ENCODE measurements at regions not wholly inside any gene's neighbourhood (a gene's known extent, or its start where the extent isn't known, plus 50 kb on each side); places are given as distances from the start of the nearest gene placed in this dataset.

DNA sequence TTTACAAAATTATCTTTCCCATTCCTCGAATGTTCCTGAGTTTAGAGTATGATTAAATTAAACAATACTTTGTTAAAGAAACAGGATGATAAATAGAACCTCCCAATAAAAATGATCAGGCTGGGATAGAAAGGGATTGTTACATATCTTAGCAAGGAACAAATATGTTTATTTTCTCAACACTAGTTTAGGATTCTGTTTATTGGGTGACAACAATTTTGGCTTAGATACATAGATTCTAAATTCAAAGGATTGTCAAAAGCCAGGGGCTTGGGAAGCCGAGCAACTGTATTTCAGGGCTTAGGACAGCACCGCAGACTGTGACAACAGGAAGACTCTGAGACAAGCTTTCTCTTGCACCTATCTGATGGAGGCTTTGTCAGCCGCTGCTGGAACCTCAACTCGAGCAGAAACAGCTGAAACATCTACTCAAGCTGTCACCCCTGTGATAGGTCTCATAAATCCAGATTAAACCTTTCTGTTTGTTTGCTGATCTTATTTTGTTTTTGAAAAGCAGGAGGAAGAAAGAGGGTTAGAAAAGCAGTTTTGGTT is 562.8 kb upstream of the ZFHX3 start:
- peaks cover 81% of the 10 kb centered on the region for H3K27me3 ChIP-seq (ENCODE audit: insufficient read depth, poor library complexity, severe bottlenecking)
- ATAC-seq (ENCODE audit: low read depth) (no peak), DNase-seq (ENCODE audit: low spot score) (no peak)
- H3K27ac ChIP-seq (ENCODE audit: poor library complexity, severe bottlenecking) = no peak overlapping the region
- no peak overlapping the region for H3K4me3 ChIP-seq (ENCODE audit: severe bottlenecking)
- no peaks in the 10 kb centered on the region for H3K9me3 ChIP-seq (ENCODE audit: severe bottlenecking)
- H3K36me3 ChIP-seq (ENCODE audit: low read depth) = no peaks in the 10 kb centered on the region
- H3K4me1 ChIP-seq (ENCODE audit: insufficient read depth, poor library complexity, severe bottlenecking) = no peaks in the 10 kb centered on the region
- TF ChIP-seq, protein P1, sequence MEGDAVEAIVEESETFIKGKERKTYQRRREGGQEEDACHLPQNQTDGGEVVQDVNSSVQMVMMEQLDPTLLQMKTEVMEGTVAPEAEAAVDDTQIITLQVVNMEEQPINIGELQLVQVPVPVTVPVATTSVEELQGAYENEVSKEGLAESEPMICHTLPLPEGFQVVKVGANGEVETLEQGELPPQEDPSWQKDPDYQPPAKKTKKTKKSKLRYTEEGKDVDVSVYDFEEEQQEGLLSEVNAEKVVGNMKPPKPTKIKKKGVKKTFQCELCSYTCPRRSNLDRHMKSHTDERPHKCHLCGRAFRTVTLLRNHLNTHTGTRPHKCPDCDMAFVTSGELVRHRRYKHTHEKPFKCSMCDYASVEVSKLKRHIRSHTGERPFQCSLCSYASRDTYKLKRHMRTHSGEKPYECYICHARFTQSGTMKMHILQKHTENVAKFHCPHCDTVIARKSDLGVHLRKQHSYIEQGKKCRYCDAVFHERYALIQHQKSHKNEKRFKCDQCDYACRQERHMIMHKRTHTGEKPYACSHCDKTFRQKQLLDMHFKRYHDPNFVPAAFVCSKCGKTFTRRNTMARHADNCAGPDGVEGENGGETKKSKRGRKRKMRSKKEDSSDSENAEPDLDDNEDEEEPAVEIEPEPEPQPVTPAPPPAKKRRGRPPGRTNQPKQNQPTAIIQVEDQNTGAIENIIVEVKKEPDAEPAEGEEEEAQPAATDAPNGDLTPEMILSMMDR (IDR thresholded peaks at IDR 0.05; ENCODE audit: poor library complexity, severe bottlenecking) = no peak

GRCh38 chr16:73610160-73610559 is 562.2 kb upstream of the ZFHX3 start:
- Histone ChIP-seq H3K4me1 (ENCODE audit: insufficient read depth, poor library complexity, severe bottlenecking) (no peaks in the 10 kb centered on the region), H3K9me3 (ENCODE audit: severe bottlenecking) (no peaks in the 10 kb centered on the region), H3K27me3 (ENCODE audit: insufficient read depth, poor library complexity, severe bottlenecking) (peaks cover 75% of the 10 kb centered on the region), H3K4me3 (ENCODE audit: severe bottlenecking) (no peak overlapping the region), H3K36me3 (ENCODE audit: low read depth) (no peaks in the 10 kb centered on the region), H3K27ac (ENCODE audit: poor library complexity, severe bottlenecking) (no peak overlapping the region)
- ATAC-seq (ENCODE audit: low read depth) = no peak
- no peak for DNase-seq (ENCODE audit: low spot score)
- TF ChIP-seq, protein P1 (IDR thresholded peaks at IDR 0.05; ENCODE audit: poor library complexity, severe bottlenecking) = no peak

- H3K9me3 ChIP-seq (ENCODE audit: severe bottlenecking) = no peaks in the 10 kb centered on the region
- no peaks in the 10 kb centered on the region for H3K36me3 ChIP-seq (ENCODE audit: low read depth)
- ATAC-seq (ENCODE audit: low read depth) (no peak), DNase-seq (ENCODE audit: low spot score) (no peak)
- H3K4me3 ChIP-seq (ENCODE audit: severe bottlenecking) = no peak overlapping the region
- H3K4me1 ChIP-seq (ENCODE audit: insufficient read depth, poor library complexity, severe bottlenecking) = no peaks in the 10 kb centered on the region
- H3K27ac ChIP-seq (ENCODE audit: poor library complexity, severe bottlenecking) = no peak overlapping the region
- H3K27me3 ChIP-seq (ENCODE audit: insufficient read depth, poor library complexity, severe bottlenecking) = peaks cover 63% of the 10 kb centered on the region
- TF ChIP-seq, protein P1 (IDR thresholded peaks at IDR 0.05; ENCODE audit: poor library complexity, severe bottlenecking) = no peak
Observed at GRCh38 chr16:73608911-73609310, 561.0 kb upstream of the ZFHX3 start.

- Histone ChIP-seq H3K4me1 (ENCODE audit: insufficient read depth, poor library complexity, severe bottlenecking) (no peaks in the 10 kb centered on the region), H3K27ac (ENCODE audit: poor library complexity, severe bottlenecking) (no peak overlapping the region), H3K36me3 (ENCODE audit: low read depth) (no peaks in the 10 kb centered on the region), H3K27me3 (ENCODE audit: insufficient read depth, poor library complexity, severe bottlenecking) (peaks cover 28% of the 10 kb centered on the region), H3K4me3 (ENCODE audit: severe bottlenecking) (no peak overlapping the region), H3K9me3 (ENCODE audit: severe bottlenecking) (no peaks in the 10 kb centered on the region)
- TF ChIP-seq, protein P1 (IDR thresholded peaks at IDR 0.05; ENCODE audit: poor library complexity, severe bottlenecking) = no peak
- DNase-seq (ENCODE audit: low spot score) (no peak), ATAC-seq (ENCODE audit: low read depth) (no peak)
Observed at GRCh38 chr16:73605309-73605708, 557.4 kb upstream of the ZFHX3 start.

GRCh38 chr16:73601911-73602310 is 554.0 kb upstream of the ZFHX3 start:
- no peak for ATAC-seq (ENCODE audit: low read depth)
- no peaks in the 10 kb centered on the region for H3K27me3 ChIP-seq (ENCODE audit: insufficient read depth, poor library complexity, severe bottlenecking)
- TF ChIP-seq, protein P1 (IDR thresholded peaks at IDR 0.05; ENCODE audit: poor library complexity, severe bottlenecking) = no peak
- no peaks in the 10 kb centered on the region for H3K4me1 ChIP-seq (ENCODE audit: insufficient read depth, poor library complexity, severe bottlenecking)
- DNase-seq (ENCODE audit: low spot score) = no peak
- no peaks in the 10 kb centered on the region for H3K36me3 ChIP-seq (ENCODE audit: low read depth)
- no peak overlapping the region for H3K4me3 ChIP-seq (ENCODE audit: severe bottlenecking)
- no peak overlapping the region for H3K27ac ChIP-seq (ENCODE audit: poor library complexity, severe bottlenecking)
- no peaks in the 10 kb centered on the region for H3K9me3 ChIP-seq (ENCODE audit: severe bottlenecking)
